Anterior cingulate cortex (tissue), 58 donors: ENCODE measurements at regions not wholly inside any gene's neighbourhood (a gene's known extent, or its start where the extent isn't known, plus 50 kb on each side); places are given as distances from the start of the nearest gene placed in this dataset.
"Not testable (repeated sequence)": the region's sequence is repeated elsewhere in the genome, so short reads cannot be mapped to it uniquely, and the experiment has no call there.

Source experiments
- DNase-seq, 58 donors: peaks; one replicate each; lab custom pipeline; 2025; lab: John Stamatoyannopoulos, UW

DNA sequence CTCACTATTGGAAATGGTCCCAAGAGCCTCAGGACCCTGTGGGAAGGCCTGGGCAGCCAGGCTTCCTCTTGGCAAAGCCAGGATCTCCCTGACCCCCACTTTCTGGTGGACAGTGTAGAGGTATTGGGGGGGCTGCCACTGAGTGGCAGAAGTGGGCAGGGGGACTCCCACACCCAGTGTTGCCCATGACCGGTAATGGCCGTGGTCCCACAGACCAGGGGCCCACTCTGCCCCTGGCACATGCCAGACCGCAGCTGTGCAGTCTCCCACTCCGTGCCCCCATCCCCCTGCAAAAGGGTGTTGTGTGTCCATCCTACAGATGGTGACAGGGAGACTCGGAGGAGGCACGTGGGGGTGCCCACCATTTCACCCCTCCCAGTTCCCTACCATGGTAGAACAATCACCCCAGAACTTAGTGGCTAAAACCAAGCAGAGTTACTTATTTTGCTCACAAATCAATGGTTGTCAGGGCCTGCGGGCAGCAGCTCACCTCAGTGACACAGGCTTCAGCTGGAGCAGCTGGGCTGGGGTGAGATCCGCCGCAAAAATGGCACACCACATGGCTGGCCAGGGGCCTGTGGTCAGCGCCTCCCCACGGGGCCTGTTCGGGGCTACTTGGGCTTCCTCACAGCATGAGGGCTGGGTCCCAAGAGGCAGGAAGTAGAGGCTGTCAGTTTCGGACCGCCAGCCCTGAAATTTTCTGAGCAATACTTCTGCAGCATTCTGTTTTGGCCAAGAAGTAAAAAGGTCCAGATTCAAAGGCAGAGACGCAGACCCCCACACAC lies 59.0 kb upstream of the ZNF469 start:
- DNase-seq: no peak

DNA sequence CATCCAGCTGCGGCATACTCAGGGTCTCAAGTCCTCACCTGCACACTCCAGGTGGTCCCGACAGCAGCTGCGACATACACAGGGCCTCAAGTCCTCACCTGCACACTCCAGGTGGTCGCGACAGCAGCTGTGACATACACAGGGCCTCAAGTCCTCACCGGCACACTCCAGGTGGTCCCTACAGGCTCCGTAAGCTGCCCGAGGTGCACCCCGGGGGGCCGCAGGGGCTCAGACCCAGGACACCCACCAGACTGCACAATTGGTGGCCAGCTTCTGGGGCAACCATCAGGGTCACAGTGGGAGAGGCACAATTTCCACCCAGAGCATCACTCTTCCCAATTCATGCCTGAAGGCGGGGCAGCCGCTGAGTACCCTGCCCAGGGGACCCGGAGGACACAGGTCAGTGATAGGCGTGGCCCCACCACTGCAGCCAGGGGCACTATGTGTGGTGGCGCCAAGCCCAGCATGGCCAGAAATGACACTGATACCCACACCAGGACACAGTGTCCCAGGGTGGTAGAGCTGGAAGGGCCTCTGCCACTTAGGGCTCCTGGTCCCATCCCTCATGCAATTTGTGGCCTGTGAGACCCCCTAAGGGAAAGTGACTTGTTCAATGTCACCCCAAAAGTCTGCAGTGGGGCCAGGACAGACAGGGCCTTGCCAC lies 57.5 kb upstream of the ZNF469 start:
- no peak for DNase-seq

DNA sequence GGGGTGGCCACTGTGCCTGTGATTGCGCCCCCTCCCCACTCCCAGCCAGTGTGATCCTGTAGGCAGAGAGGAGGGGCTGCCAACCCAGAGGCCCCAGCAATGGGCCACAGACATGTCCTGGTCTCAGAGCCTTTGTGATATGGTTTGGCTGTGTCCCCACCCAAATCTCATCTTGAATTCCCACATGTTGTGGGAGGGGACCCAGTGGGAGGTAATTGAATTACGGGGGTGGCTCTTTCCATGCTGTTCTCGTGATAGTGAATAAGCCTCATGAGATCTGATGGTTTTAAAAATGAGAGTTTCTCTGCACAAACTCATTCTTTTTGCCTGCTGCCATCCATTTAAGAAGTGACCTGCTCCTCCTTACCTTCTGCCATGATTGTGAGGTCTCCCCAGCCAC lies 56.8 kb upstream of the ZNF469 start:
- DNase-seq: no peak

DNA sequence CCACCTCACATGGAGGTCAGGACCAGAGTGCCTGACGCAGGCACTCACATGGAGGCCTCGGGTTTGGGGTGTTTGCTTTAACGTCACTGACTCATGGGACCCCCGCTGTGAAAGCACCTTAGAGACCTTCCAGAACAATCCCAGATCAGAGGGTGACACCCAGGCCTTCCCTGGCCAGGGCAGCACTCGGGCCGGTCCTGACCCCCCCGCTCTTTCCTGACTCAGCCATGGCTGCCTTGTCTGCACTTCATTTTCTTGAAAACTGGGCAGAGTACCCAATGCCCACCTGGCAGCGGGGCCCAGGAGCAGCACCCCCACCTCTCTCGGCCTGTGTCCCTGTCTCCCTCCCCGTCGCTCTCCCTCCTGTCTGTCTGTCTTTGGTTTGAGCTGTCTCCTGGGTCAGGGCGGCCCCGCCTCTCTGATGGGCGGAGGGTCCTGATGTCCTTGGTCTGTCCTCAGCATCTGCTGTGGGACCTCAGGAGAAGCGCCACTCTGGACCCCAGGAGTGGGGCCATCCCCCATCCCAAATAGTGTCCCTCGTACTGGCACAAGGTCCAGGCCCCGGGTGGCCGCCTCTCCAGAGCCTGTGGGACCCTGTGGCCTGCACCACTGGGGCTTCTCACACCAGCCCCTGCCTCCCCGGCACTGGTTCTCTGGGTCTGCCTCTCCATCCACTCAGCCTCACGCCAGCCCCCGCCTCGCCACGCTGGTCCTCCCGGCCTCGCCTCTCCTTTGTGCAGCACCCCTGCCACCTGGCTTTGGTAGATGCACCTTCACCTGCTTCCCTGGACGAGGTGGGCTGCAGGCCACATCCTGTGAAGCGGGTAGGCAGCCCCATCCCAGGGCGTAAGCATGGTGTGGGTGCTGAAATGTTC lies 55.9 kb upstream of the ZNF469 start:
- no peak for DNase-seq

DNA sequence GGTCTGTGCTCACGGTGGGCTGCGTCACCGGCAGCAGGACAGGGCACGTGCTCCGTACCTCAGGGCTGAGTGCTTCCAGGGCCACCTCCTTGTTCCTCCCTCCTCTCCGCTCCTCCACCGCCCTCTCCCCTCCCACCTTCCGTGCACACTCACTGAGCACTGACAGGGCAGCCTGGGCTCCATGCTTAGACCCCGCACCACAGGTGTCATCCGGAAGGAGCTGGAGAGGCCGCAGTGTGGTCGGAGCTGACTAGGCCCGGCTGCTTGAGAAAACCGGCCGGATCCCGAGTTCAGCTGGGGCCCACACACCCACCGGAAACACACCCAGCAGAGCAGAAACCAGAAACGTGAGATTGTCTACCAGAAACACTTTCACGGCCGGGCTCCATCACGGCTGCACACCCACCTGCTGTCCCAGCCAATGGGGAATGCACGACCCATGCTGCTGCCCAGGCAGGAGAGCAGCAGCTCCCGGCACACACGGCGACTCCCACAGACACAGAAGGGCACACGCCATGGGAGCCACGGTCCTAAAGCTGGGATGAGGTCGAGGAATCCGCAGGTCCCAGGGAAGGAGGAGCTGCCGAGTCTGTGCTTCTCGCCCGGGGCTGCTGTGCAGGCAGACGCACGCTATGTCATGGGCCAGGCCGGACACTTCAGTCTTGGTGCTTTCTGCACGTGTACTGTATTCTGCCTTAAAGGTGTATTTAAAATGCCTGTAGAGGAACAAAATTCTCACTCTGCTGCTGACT lies 55.0 kb upstream of the ZNF469 start:
- DNase-seq: no peak

DNA sequence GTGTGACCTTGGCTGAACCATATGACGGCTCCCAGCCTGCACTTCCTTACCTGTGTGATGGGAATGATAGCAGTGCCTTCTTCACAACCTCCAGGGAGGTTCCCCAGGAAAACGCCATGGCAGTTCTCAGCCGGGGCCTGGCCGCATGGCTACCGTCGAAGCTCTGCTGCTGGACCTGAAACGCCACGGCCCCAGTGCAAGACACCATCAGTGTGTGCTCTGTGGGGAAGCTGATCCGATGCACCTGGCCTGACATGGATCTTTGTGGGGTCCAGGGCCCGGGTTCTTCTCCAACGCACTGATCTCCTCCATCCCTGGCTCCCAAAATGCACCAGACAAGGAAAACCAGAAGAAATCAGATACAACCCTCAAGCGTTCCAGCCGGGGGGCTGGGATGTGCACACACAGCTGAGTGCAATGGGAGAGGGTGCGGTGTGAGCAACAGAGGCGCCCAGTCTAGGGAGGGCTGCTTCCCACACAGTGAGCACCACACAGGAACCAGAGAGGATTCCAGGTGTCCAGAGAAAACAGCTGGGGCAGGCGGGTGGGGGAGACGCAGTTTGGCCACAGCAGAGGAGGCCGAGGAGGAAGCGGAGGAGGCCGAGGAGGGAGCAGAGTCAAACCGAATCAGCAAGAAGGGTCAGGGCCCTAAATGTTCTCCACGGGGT lies 54.3 kb upstream of the ZNF469 start:
- no peak for DNase-seq

DNA sequence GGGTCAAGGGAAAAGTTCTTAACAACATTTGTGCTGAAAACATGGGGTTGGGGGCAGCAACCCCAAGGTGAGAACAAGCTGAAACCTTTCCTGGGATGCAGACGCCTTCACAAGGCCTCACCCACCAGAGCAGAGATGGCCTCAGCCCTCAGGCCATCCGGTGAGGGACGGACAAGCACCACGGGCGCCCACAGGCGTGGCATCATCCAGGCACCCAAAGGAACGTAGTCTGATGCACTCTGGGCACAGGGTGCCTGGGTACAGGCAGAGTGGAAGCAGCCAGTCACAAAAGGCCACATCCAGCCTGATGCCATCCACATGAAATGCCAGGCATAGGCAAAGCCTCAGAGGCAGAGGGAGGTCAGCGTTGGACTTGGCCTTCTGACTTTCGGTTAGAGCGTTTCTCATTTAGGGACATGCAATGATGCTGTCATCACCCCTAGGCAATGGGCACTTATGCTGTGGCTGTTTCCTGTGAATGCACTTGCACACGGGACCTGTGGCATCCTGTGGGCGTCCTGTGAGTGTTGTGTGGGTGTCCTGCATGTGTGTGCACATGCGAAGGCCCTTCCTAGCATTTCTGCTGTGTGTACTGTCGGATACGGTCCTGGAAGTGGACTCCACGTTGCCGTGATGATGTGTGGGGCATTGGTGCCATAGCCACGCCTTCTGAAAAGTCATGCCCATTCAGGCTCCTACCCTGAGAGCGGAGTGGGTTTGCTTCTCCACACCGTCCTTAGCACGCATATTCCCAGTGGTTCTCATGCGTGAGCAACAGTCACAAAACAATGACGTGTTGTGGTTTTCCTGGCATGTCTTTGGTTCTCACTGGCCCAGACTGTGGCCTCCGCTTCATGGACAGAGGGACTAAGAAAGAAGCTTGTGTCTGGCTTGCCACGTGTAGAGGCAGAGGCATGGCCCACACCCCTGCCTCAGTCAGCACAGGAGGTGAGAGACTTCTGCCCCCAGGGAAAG lies 52.7 kb upstream of the ZNF469 start:
- peak in 2 of 58 donors; percentile 7 to 13 for DNase-seq

DNA sequence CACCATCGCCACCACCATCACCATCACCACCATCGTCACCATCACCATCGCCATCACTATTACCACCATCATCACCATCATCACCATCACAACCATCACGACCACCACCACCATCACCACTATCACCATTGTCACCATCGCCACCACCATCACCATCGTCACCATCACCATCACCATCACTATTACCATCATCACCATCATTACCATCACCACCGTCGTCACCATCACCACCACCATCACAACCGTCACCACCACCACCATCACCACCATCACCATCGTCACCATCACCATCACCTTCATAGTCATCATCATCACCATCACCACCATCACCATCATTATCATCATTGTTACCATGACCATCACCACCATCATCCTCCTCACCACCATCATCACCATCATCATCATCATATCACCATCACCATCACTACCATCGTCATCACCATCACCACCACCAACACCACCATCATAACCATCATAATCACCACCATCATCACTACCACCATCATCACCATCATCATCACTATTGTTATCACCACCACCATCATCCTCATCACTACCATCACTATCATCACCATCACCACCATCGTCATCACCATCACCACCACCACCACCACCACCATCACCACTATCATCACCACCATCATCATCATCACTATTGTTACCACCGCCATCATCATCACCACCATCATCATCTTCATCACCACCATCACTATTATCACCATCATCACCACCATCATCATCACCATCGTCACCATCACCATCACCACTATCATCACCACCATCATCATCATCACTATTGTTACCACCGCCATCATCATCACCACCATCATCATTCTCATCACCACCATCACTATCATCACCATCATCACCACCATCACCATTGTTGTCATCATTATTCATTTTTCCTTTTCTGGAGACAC lies 51.5 kb upstream of the ZNF469 start:
- no peak for DNase-seq

DNA sequence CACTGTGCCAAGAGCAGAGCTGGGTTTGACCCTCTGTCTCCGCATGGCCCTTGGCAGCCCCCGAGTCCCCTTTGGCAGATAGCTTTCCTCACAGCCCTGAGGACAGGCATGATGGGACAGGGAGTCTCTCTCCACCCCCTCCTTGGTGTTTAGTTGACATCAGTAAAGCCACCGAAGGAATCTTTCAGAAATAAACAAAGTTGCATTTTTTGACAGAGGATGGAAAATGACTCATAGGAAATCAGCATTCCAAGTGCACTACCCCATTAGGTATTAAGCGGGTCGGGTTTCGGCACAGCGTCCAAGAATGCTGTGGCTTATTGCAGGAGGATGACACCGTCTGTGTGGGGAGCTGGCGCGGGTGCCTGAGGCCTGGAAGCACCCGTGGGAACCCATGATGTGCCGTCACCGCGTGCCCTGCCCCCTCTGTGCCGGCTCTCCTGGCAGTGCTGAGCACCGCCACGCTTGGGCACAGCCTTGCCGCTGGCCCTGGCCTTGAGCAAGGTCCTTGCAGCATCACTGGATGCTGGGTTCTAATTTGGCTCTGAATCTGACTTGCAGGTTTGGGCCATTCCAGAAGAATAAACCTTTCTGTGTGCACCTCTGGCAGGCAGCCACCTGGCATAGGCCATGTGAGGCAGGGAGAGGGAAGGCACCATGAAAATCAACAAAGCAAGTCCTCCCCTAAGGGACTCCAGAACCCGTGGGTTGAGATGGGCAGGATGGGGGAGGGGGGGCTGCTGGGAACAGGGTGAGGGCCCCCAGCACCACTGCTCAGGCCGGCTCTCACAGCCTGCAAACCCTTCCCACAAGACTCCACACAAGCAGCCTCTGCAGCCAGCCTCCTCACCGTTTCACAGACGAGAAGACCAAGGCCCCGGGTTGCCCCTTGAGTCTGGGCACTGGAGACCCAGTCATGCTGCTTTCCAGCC lies 50.5 kb upstream of the ZNF469 start:
- DNase-seq: peak in 6 of 58 donors; percentile 2 to 55 (median 22)

DNA sequence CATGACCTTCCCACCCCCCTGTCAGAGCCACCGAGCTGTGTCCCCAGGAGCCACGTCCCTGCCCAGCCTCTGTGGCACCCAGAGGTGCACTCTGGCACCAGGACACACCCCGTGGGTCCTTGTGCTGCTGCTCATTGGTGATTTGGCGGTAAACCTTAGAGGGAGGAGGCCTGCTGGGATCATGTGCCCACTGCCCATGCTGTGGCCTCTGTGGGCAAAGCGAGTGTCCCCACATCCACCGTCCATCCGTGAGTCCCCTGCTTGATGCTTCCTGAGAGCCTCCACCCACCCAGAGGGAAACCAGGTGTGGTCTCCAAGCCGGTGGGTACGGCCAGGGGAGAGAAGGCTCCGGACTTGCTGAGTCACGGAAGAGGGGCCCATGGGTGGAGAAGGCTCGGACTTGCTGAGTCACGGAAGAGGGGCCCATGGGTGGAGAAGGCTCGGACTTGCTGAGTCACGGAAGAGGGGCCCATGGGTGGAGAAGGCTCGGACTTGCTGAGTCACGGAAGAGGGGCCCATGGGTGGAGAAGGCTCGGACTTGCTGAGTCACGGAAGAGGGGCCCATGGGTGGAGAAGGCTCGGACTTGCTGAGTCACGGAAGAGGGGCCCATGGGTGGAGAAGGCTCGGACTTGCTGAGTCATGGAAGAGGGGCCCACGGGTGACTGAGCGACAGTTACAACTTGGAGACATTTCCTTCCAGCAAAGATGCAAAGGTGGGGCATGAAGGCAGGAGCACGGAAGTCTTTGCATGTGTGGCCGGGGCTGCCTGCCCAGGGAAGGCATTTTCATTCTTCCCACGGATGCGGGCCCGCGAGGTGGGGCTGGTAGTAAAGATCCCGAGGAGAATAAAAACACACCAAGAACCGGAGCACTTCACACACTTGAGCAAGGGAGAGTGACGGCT lies 49.6 kb upstream of the ZNF469 start:
- DNase-seq: not testable (repeated sequence)
